ENCODE measurements at regions not wholly inside any gene's neighbourhood (a gene's known extent, or its start where the extent isn't known, plus 50 kb on each side); places are given as distances from the start of the nearest gene placed in this dataset.

DNA sequence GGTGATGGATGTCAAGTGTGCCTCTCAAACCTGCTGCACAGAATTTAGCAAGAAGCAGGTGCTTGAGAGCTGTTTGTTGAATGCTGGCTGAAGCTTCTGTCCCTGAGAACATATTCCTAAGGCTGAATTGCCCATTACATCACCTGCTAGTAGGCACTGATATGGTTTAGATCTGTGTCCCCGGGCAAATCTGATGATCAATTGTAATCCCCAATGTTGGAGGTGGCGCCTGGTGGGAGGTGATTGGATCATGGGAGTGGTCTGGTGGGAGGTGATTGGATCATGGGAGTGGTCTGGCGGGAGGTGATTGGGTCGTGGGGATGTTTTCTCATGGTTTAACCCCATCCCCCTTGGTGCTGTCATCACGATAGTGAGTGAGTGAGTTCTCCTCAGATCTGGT is 128.0 kb downstream of the HRH4 start:
- TF ChIP-seq OSR1 (CRISPR knock-in tag; IDR thresholded peaks at IDR 0.05) (no peak), RARB (CRISPR knock-in tag; IDR thresholded peaks at IDR 0.05) (no peak), GLIS3 (CRISPR knock-in tag; IDR thresholded peaks at IDR 0.05) (no peak), ZNF565 (CRISPR knock-in tag; conservative IDR thresholded peaks at IDR 0.05; ENCODE audit: low read depth) (no peak), ZFP30 (CRISPR knock-in tag; IDR thresholded peaks at IDR 0.05) (no peak), TOX (CRISPR knock-in tag; IDR thresholded peaks at IDR 0.05; ENCODE audit: borderline replicate concordance) (no peak), ARNTL (CRISPR knock-in tag; IDR thresholded peaks at IDR 0.05; ENCODE audit: borderline replicate concordance, low read depth) (no peak), ZNF70 (CRISPR knock-in tag; IDR thresholded peaks at IDR 0.05) (no peak), PPARA (CRISPR knock-in tag; IDR thresholded peaks at IDR 0.05; ENCODE audit: borderline replicate concordance) (no peak)
- TF ChIP-seq, protein P1, sequence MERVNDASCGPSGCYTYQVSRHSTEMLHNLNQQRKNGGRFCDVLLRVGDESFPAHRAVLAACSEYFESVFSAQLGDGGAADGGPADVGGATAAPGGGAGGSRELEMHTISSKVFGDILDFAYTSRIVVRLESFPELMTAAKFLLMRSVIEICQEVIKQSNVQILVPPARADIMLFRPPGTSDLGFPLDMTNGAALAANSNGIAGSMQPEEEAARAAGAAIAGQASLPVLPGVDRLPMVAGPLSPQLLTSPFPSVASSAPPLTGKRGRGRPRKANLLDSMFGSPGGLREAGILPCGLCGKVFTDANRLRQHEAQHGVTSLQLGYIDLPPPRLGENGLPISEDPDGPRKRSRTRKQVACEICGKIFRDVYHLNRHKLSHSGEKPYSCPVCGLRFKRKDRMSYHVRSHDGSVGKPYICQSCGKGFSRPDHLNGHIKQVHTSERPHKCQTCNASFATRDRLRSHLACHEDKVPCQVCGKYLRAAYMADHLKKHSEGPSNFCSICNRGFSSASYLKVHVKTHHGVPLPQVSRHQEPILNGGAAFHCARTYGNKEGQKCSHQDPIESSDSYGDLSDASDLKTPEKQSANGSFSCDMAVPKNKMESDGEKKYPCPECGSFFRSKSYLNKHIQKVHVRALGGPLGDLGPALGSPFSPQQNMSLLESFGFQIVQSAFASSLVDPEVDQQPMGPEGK (CRISPR knock-in tag; IDR thresholded peaks at IDR 0.05; ENCODE audit: borderline replicate concordance), result no peak
- TF ChIP-seq, protein P2, sequence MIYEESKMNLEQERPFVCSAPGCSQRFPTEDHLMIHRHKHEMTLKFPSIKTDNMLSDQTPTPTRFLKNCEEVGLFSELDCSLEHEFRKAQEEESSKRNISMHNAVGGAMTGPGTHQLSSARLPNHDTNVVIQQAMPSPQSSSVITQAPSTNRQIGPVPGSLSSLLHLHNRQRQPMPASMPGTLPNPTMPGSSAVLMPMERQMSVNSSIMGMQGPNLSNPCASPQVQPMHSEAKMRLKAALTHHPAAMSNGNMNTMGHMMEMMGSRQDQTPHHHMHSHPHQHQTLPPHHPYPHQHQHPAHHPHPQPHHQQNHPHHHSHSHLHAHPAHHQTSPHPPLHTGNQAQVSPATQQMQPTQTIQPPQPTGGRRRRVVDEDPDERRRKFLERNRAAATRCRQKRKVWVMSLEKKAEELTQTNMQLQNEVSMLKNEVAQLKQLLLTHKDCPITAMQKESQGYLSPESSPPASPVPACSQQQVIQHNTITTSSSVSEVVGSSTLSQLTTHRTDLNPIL (CRISPR knock-in tag; IDR thresholded peaks at IDR 0.05; ENCODE audit: low read depth), result no peak
- TF ChIP-seq, protein P3, sequence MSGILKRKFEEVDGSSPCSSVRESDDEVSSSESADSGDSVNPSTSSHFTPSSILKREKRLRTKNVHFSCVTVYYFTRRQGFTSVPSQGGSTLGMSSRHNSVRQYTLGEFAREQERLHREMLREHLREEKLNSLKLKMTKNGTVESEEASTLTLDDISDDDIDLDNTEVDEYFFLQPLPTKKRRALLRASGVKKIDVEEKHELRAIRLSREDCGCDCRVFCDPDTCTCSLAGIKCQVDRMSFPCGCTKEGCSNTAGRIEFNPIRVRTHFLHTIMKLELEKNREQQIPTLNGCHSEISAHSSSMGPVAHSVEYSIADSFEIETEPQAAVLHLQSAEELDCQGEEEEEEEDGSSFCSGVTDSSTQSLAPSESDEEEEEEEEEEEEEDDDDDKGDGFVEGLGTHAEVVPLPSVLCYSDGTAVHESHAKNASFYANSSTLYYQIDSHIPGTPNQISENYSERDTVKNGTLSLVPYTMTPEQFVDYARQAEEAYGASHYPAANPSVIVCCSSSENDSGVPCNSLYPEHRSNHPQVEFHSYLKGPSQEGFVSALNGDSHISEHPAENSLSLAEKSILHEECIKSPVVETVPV (CRISPR knock-in tag; IDR thresholded peaks at IDR 0.05), result no peak

Data from SK-N-SH treated with all-trans-retinoic acid at 6 μM for 48 hours (cell line).